Mucosa of descending colon (tissue), 3 donors: ENCODE measurements at regions not wholly inside any gene's neighbourhood (a gene's known extent, or its start where the extent isn't known, plus 50 kb on each side); places are given as distances from the start of the nearest gene placed in this dataset.

Source experiments
- ATAC-seq: fragments of 200-7000 bp; cut with Tn5 transposase; one replicate; pipeline ENCODE4 v1.9.1; 2020; ENCODE audit warnings: mild to moderate bottlenecking, moderate library complexity
- DNase-seq, 3 donors: peaks; one replicate each; pipeline ENCODE4 v3.0.0-alpha.2; 2020
- H3K36me3 ChIP-seq: fragments of 200-600 bp; one replicate; pipeline ENCODE4 v1.8.0; 2021; ENCODE audit warnings: low read depth, mild to moderate bottlenecking
- H3K4me1 ChIP-seq: fragments of 200-600 bp; one replicate; pipeline ENCODE4 v1.8.0; 2021; ENCODE audit warnings: low read depth, mild to moderate bottlenecking
- H3K4me3 ChIP-seq: fragments of 200-600 bp; one replicate; pipeline ENCODE4 v1.8.0; 2021; ENCODE audit warnings: mild to moderate bottlenecking
- H3K9me3 ChIP-seq: fragments of 200-600 bp; one replicate; pipeline ENCODE4 v1.8.0; 2021; ENCODE audit warnings: mild to moderate bottlenecking
- intact Hi-C, 2 donors: fragments of 100-400 bp; cut with DNase I in 1 of 2; cut with micrococcal nuclease in 1 of 2; formaldehyde crosslinking; loops; one replicate each; pipeline versions ENCODE4 v1.11.0 to v1.11.1; 2022; cut with DNase I, micrococcal nuclease
- TF ChIP-seq, protein P1 (sequence below): fragments of 200-600 bp; IDR thresholded peaks from one replicate; pipeline ENCODE4 v1.8.0; 2022; ENCODE audit warnings: antibody characterized with exemption, mild to moderate bottlenecking
- donor health status: DM: no; HTN: no; CAD: no; lungs with moderate emphysema.
- donor health status: DM: no; HTN: no; CAD: no.
- donor health status: DM: no; HTN: yes; CAD: no.

DNA sequence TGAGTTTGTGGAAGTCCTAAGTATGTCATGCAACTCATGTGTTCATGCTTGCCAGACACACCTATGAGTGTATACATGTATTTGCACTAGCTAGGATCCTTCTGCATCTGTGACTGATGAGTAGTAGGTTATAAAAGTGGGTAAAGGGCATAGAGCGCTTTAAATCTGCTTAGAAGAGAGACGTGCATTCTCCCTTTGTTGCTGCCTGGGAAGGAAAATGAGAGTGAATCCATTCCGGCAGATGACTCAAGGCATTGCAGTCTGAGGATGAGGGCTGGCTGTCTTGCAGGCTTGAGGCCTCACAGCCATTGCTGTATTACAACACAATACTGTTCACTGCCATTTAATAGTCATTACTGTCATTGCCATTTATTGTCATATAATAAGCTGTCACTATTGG, 120.8 kb upstream of the UMPS start:
- intact Hi-C loops, result no loop called here
- Histone ChIP-seq H3K9me3 (no peaks in the 10 kb centered on the region), H3K4me3 (no peak overlapping the region), H3K36me3 (no peaks in the 10 kb centered on the region), H3K4me1 (peaks cover 27% of the 10 kb centered on the region)
- TF ChIP-seq, protein P1, sequence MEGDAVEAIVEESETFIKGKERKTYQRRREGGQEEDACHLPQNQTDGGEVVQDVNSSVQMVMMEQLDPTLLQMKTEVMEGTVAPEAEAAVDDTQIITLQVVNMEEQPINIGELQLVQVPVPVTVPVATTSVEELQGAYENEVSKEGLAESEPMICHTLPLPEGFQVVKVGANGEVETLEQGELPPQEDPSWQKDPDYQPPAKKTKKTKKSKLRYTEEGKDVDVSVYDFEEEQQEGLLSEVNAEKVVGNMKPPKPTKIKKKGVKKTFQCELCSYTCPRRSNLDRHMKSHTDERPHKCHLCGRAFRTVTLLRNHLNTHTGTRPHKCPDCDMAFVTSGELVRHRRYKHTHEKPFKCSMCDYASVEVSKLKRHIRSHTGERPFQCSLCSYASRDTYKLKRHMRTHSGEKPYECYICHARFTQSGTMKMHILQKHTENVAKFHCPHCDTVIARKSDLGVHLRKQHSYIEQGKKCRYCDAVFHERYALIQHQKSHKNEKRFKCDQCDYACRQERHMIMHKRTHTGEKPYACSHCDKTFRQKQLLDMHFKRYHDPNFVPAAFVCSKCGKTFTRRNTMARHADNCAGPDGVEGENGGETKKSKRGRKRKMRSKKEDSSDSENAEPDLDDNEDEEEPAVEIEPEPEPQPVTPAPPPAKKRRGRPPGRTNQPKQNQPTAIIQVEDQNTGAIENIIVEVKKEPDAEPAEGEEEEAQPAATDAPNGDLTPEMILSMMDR, result no peak
- peak; percentile 76 for ATAC-seq
- DNase-seq, result no peak

DNA sequence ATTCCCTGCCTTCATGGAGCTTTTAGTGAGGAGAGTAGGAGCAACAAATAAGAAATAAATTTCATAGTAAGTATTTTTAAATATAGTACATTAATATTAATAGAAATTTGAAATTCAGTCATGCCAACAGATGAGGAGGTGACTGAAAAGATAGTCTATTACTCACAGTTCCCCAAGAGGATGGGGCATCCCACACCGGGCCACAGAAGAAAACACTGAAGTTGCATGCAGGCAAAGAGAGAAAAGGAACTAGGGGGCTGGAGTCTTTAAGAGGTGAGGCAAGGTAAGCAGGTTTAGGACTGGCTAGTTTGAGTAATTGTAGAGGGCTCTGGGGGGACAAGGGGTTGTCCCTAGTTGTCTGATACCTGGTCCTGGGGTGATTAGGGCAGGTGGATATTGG, 120.1 kb upstream of the UMPS start:
- TF ChIP-seq, protein P1, result no peak
- DNase-seq, result no peak
- Histone ChIP-seq H3K36me3 (no peaks in the 10 kb centered on the region), H3K4me1 (peaks cover 27% of the 10 kb centered on the region), H3K9me3 (no peaks in the 10 kb centered on the region), H3K4me3 (no peak overlapping the region)
- intact Hi-C loops, result no loop called here
- ATAC-seq, result no peak

DNA sequence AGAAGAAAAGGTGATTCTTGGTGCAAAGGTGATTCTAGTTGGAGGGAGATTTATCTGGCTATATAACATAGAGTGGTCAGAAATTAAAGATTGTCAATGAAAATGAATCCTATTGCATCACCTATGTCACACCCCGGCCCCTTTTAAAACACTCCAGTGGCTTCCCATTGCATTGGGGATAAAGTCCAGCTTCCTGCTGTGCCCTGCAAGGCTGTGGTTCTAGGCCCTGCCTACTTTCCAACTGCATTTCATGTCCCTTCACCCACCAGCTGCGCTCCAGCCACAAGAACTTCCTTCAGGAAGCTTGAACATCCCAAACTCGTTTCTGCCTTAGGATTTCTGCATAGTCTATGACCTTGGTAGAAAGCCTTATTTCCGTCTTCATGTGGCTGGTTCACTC, 118.7 kb upstream of the UMPS start:
- H3K4me1 ChIP-seq, result peaks cover 27% of the 10 kb centered on the region
- intact Hi-C loops, result no loop called here
- peak; percentile 72 to 76 (median 76) for DNase-seq
- no peaks in the 10 kb centered on the region for H3K9me3 ChIP-seq
- H3K4me3 ChIP-seq, result no peak overlapping the region
- no peaks in the 10 kb centered on the region for H3K36me3 ChIP-seq
- ATAC-seq, result peak; percentile 93
- TF ChIP-seq, protein P1, result no peak

DNA sequence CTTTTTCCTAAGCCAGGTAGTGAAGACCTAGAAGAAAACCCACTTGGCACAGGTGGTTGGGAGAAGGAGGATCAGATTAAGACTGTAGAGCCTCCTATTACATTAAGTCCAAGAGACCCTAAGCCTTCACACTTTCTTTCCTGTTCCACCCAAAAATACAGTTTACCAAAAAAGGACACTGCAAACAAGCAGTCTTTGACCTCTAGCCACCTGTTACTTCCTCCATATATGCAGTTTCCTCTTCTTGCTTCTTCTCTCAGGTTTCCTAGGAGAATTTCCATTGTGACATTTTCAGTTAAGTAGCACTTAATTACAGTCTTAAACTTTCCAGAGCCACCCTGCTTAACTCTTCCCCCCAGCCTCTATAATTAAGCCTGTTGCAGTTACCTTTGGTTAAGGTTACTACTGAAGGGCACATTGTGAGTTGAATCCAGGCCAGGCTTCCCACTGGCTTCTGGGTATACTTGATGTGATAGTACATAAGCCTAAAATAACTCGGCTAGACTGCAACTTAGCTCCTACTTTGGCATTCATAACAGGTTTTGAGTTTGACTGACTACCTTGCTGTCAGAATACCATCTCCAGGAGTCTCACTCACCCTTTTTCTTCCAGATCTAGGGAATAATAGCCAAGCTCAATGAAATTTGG, 114.2 kb upstream of the UMPS start:
- peaks cover 16% of the 10 kb centered on the region for H3K4me1 ChIP-seq
- TF ChIP-seq, protein P1, result no peak

DNA sequence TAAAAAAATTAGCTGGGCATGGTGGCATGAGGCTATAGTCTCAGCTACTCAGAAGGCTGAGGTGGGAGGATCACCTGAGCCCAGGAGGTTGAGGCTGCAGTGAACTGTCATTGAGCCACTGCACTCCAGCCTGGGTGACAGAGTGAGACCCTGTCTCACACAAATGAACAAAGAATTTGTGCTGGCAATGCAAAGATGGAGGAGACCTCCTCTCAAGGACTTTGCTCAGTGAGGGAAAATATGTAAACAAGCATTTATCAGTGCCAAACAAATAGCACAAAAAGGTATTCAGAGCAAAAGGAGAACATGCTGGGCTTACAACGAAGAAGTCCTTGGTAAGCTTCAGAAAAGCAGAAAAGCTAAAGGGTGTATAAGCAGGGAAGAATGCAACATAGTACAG, 113.1 kb upstream of the UMPS start:
- no peaks in the 10 kb centered on the region for H3K36me3 ChIP-seq
- intact Hi-C loops, result no loop called here
- no peak for DNase-seq
- ATAC-seq, result no peak
- H3K4me1 ChIP-seq, result peaks cover 8% of the 10 kb centered on the region
- no peak overlapping the region for H3K4me3 ChIP-seq
- TF ChIP-seq, protein P1, result no peak
- no peaks in the 10 kb centered on the region for H3K9me3 ChIP-seq

More for the DNA sequence above, 114.2 kb upstream of the UMPS start:
- no peak overlapping the region for H3K4me3 ChIP-seq
- DNase-seq, result no peak
- H3K9me3 ChIP-seq, result no peaks in the 10 kb centered on the region
- no peaks in the 10 kb centered on the region for H3K36me3 ChIP-seq
- ATAC-seq, result no peak
- intact Hi-C loops, result no loop called here
